HepG2 (cell line): ENCODE measurements at regions not wholly inside any gene's neighbourhood (a gene's known extent, or its start where the extent isn't known, plus 50 kb on each side); places are given as distances from the start of the nearest gene placed in this dataset.

Experiments used
- DR1 ChIP-seq: sonication (generic); formaldehyde crosslinking; IDR thresholded peaks from 2 replicates; pipeline ENCODE4 v1.8.0; 2021; ENCODE audit warnings: mild to moderate bottlenecking, missing genetic modification reagents, inconsistent platforms
- MIXL1 ChIP-seq: IDR thresholded peaks from 2 replicates; pipeline ENCODE4 v1.6.1; 2016
- MTA1 ChIP-seq: sonication (generic); formaldehyde crosslinking; IDR thresholded peaks from 2 replicates; pipeline ENCODE4 v1.4.0; 2020; ENCODE audit warnings: missing genetic modification reagents, mild to moderate bottlenecking, borderline replicate concordance
- NFKB2 ChIP-seq: sonication (generic); formaldehyde crosslinking; IDR thresholded peaks from 2 replicates; pipeline ENCODE4 v1.4.0; 2020; ENCODE audit warnings: missing genetic modification reagents, borderline replicate concordance
- SIX1 ChIP-seq: sonication (generic); formaldehyde crosslinking; IDR thresholded peaks from 2 replicates; pipeline ENCODE4 v1.4.0; 2020; ENCODE audit warnings: missing genetic modification reagents, borderline replicate concordance
- ZBTB40 ChIP-seq, 2 experiments: fragments of 450-650 bp in 1 of 2; sonication (generic) in 1 of 2; formaldehyde crosslinking in 1 of 2; IDR thresholded peaks; 2 replicates each; pipeline versions ENCODE4 v1.6.1 to v1.8.0; 2016 to 2022; ENCODE audit warnings: antibody characterized with exemption in 1 of 2, mild to moderate bottlenecking in 1 of 2, missing genetic modification reagents in 1 of 2
- ZNF253 ChIP-seq: sonication (generic); formaldehyde crosslinking; IDR thresholded peaks from 2 replicates; pipeline ENCODE4 v1.8.0; 2022; ENCODE audit warnings: mild to moderate bottlenecking, missing genetic modification reagents, borderline replicate concordance
- ZNF674 ChIP-seq: sonication (generic); formaldehyde crosslinking; IDR thresholded peaks from 2 replicates; pipeline ENCODE4 v1.5.0; 2020; ENCODE audit warnings: low read depth, mild to moderate bottlenecking, missing genetic modification reagents
- ZNF883 ChIP-seq: sonication (generic); formaldehyde crosslinking; IDR thresholded peaks from 2 replicates; pipeline ENCODE4 v1.5.1; 2020; ENCODE audit warnings: mild to moderate bottlenecking, missing genetic modification reagents; ENCODE audit errors: not compliant biosample characterization
- ZSCAN5A ChIP-seq: sonication (generic); formaldehyde crosslinking; IDR thresholded peaks from 2 replicates; pipeline ENCODE4 v1.8.0; 2022; ENCODE audit warnings: mild to moderate bottlenecking, missing genetic modification reagents, borderline replicate concordance

GRCh38 chr6:41463062-41463930 lies 82.9 kb upstream of the FOXP4 start (continued):
- TF ChIP-seq ZBTB40 (IDR thresholded peaks at IDR 0.05) = no peak
- TF ChIP-seq ZBTB40 (CRISPR knock-in tag; IDR thresholded peaks at IDR 0.05) = peak; percentile 58
- no peak for TF ChIP-seq NFKB2 (CRISPR knock-in tag)
- no peak for TF ChIP-seq DR1 (CRISPR knock-in tag)
- no peak for TF ChIP-seq MTA1
- TF ChIP-seq SIX1 (CRISPR knock-in tag) = no peak
- 0 out of 2 replicates have a peak, but pooled peaks have one; percentile 27 for TF ChIP-seq ZNF253
- peak; percentile 67; the same call in 1 of the 2 replicates for TF ChIP-seq MIXL1 (CRISPR knock-in tag)
- TF ChIP-seq ZNF674 (CRISPR knock-in tag) = no peak
- TF ChIP-seq ZSCAN5A = no peak
- TF ChIP-seq ZNF883 (CRISPR knock-in tag) = no peak
